ENCODE measurements at regions not wholly inside any gene's neighbourhood (a gene's known extent, or its start where the extent isn't known, plus 50 kb on each side); places are given as distances from the start of the nearest gene placed in this dataset.

DNA sequence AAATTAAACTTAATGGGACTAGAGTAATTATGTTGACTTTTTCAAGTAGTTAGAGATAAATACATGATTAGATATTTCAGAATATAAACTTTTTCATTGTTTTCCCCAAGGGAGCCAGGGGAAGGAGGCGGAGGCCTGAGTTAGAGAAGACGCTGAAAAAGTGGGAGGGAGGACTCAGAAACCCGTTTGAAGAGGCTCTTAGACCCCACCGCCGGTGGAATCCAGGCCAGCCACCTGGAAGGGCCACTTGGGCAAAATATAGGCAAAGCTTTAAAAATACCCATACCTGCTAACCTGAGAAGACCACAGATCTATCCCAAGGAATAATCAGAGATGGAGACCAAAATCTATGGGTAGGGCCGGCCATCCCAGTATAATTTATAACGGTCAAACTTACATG is 242.6 kb downstream of the PTPRU start:
- no peak for TF ChIP-seq CTCF (IDR thresholded peaks at IDR 0.05)
- no peak for TF ChIP-seq POLR2AphosphoS5 (IDR thresholded peaks at IDR 0.05)
- no peak for TF ChIP-seq POLR2A (IDR thresholded peaks at IDR 0.05; ENCODE audit: low read depth)
- no peak for TF ChIP-seq EP300 (IDR thresholded peaks at IDR 0.05)

All from esophagus muscularis mucosa (tissue), 4 donors.